HG03103 (cell line): ENCODE measurements at regions not wholly inside any gene's neighbourhood (a gene's known extent, or its start where the extent isn't known, plus 50 kb on each side); places are given as distances from the start of the nearest gene placed in this dataset.
A peak's percentile ranks its signal among the peaks of the same experiment; 100 is the strongest.

Experiments used
- ATAC-seq: cut with Tn5 transposase; IDR thresholded peaks from one replicate; pipeline ENCODE4 v1.9.1; 2021; ENCODE audit warnings: low read depth; ENCODE audit not compliant: unreplicated experiment

DNA sequence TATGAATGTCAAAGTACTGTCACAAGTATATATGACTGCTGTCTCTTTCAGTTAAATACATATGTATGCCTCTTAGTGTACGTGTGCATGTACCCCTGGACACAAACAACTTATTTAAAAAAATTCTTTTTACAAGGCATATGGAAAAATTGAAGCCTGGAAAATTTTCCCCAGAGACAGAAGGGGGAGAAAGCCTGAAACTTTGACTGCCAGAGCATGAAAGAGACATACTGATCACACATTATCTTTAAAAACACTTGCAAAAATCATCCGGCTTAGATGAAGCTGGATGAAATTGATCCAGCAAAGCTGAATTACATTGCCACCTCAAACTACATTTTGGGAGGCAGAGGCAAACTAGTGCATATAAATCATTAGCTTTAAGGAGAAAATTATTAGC, 88.0 kb upstream of the NFIB start:
- no peak for ATAC-seq

- ATAC-seq: no peak
These were observed 86.7 kb upstream of the NFIB start for GRCh38 chr9:14400658-14400995.

GRCh38 chr9:14399756-14400657, 86.1 kb upstream of the NFIB start:
- no peak for ATAC-seq

- ATAC-seq: no peak
These were observed 84.5 kb upstream of the NFIB start for GRCh38 chr9:14398473-14398872.

DNA sequence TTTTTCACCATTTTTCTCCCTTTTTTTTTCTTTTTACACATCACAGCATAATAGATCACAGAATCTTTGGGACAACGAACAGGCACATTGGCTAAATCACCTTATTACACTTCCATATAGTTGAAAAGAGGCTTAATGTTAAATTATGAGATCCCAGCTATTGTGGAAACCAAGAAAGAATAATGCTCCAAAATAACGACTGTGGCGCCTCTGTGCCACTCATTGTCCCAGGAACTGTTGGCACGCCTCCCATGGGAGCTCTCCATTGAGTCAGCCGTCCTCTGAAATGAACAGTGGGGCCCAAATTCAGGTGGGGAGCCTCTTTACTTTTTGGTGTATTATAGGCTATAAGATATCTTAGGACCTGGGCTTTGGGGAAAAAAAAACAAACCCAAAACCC, 82.2 kb upstream of the NFIB start:
- ATAC-seq: no peak

DNA sequence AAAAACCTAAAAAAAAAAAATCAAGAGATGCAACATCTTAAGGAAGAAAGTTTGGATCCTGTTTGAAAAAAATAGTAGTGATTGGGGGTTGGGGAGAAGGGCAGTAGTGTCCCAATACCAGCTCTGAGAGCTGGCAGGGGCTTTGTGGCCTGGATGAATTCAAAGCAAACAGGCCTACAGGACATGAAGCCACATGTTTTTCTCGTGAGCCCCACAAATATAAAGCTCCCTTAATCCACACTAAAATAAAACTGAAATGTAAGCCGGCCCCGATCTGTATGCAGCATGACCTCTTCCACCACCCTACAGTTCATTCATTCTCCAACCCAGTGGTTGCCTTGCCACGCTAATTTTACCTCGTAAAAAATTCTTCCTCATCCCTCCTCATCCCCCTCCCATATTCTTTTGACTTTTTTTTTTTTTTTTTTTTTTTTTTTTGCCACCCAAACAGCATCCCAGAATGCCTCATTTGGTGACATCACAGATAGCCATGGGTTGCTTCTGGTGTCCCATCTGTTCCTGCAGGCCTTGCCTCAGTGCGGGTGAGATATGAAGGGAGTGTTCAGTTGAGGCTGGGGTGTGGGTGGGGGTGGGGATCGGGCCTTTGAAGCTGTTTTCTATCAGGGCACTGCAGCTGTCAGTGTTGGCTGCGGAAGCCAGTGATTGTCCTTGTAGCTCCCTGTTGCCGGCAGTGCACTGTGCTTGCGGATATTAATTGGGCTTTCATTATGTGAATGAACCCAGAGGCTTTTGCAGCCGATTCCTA, 81.6 kb upstream of the NFIB start:
- ATAC-seq: no peak

DNA sequence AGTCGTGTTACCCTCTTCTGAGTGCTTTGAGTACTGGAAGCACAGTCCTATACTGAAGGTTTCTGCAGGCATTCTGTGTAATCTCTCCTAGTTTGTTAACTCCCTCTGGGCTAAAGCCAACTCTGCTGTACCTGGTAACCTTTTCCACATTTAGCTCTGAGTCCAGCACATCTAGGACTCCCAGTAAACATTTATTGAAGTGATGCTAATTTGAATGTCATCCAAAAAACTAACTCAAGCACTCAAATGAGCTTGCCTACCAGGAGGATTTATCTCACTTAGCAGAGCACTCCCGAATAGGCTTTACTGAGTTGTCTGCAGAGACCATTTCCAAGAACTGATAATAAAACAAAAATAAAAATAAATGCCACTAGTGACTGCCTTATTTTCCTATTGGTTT, 79.5 kb upstream of the NFIB start:
- no peak for ATAC-seq

DNA sequence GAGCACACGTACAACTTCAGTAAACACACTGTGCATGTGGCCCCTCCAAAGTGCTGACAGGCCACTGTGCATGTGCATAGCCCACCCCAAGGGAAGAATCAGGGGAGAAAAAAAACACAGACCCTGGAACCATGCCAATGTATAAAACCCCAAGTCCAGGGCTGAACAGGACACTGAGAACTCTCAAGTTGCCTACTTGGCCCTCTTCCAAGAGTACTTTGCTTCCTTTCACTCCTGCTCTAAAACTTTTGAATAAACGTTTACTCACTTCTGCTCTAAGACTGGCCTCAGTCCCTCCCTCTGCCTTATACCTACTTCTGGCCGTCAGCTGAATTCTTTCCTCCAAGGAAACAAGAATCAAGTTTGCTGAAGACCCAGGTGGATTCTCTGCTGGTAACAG, 77.7 kb upstream of the NFIB start:
- no peak for ATAC-seq

DNA sequence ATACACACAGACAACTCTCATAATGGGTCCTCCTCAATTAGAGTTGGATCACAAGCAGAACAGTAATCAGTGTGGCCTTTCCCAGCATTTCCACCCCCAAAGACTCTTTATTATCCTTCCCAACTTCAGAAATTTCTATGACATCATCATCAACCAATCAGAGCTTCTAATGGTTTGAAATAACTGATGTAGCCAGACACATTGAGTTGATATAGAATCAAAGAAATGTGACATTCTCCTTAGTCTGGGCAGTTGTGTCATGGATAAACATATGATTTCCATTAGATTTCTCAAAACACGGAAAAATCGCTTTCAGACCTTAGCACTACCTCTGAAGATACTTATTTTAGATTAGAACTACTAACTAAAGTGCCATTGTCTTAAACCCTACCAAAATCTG, 75.7 kb upstream of the NFIB start:
- no peak for ATAC-seq

- ATAC-seq: no peak
These were observed 75.2 kb upstream of the NFIB start for GRCh38 chr9:14389146-14389545.

GRCh38 chr9:14383773-14384172, 69.8 kb upstream of the NFIB start:
- ATAC-seq: no peak

- peak; percentile 68 for ATAC-seq
These were observed 69.4 kb upstream of the NFIB start for GRCh38 chr9:14383294-14383693.

DNA sequence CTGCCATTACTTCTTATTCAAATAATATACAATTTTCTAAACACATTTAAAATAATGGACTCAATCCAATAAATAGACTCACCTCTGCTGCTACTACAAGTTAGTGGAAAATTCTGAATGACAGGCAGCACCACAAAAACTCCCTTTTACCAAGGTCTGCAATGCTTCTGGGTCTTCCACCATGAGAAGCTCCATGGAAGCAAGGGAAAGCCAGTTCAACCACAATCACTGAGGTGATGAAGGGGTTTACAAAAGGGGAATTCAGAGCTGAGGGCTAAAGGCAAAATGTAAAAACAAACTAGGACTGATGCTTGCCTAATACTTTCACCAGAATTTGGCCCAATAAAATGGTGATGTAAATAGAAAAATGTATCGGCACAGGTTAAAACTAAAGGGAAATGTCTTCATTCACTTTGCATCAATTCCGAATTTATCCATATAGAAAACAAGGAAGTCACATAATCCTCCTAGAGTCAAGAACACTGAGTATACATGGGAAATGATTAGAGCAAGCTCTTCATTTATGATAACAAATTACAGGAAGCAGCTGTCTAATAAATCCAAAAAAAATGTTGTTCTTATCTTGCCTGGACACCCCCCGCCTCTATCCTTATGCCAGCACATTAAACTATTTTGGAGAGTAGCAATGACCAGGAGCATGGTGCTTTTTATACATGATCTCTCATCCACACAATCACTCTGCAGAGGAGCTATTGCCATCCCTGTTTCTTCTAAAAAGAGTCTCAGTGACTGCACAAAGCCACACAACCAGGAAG, 66.3 kb upstream of the NFIB start:
- ATAC-seq: no peak

- ATAC-seq: no peak
These were observed 65.3 kb upstream of the NFIB start for GRCh38 chr9:14379280-14379679.

DNA sequence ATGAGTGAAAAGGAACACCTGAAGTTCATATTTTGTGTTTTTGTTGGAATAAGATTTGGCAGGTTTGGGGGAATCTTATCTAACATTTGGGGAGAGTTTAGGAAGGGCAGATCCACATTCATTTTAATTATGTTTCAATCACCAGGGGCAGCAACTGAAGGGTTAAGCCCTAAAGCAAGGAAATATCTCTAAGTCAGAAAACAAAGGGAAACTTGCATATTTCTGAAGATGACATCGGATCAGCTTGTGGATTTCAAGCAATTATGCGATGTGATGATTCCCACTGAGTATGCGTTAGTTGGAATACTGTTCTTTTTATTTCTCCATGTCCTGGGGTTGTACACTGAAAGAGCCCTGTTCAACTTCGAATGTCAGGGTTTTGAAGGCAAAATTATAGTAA, 59.8 kb upstream of the NFIB start:
- no peak for ATAC-seq

DNA sequence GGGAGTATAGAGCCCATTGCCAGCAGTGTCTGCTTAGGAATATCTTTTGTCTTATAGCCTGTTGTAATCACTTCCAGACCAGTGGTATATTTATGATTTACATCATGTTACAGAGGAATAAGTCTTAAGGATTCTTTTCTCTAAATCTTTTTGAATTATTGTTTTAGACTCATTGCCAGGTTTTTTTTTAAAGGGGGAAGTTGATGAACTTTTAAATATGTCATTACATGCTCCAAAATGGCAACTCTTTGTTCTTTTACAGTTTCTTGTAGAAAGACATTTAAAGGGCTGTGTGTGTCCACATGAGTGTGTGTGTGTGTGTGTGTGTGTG, 59.4 kb upstream of the NFIB start:
- ATAC-seq: no peak

DNA sequence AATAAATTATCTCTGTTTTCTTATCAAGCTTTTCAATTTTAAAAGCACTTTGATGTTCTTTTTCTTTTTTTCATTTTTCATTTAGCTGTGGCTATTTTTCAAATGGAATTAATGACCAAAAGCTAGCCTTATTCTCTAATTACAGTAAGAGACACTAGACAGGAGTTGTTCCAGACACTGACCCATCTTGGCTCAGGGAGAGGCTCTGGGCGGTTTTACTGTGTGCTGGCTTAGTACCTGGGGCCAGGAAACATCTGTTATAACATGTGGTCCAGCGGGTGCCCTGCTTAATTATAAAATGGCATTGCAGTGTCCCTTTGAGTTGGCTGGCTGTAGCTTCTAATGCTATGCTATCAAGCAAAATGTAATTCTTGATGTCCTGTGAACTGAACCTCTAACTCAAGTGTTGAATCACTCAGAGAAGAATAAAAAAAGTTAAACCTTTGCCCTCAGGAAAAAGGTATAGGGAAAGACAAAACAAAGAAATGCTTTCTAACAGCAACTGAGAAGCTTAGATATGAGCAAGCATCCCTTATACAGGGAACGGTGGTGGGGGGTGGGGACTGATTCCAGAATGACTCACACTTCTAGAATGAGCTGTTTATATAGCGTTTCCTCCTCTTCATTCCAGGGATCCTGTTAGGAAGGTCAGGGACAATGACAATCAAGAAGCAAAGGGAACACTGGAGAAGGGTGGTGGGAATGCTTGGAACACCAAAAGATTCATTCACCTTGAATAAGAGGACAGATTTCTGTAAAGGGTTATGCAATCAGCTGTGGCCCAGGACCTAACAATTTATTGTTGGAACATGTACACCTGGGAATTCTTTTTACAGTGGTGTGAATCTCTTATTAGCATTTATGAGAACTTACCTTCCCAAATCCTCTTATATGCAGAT, 58.7 kb upstream of the NFIB start:
- ATAC-seq: no peak

DNA sequence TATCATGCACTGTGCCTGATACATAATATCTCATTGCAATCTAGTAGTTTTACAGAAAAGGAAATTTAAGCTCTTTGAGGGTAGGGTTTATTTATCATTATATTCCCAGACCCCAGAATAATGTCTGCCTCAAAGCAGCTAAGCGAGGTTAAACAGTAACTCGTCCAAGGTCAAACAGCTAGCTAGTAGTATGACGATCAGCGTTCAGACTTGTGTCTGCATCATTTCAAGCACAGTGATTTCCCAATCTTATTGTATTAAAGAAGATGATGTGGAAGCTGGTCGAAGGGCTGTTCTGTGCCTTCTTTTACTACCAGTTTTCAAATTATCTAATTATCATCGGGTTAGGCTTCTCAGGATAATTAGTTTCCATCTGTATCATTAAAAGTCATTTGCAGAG, 55.1 kb upstream of the NFIB start:
- ATAC-seq: no peak

GRCh38 chr9:14366076-14366475, 52.1 kb upstream of the NFIB start:
- ATAC-seq: no peak

- ATAC-seq: no peak
These were observed 51.7 kb upstream of the NFIB start for GRCh38 chr9:14365670-14366069.
